H1 (cell line): ENCODE measurements at regions not wholly inside any gene's neighbourhood (a gene's known extent, or its start where the extent isn't known, plus 50 kb on each side); places are given as distances from the start of the nearest gene placed in this dataset.

Experiments used
- CTCF ChIA-PET: fragments of 300-600 bp; sonication (Branson Sonifier 250); formaldehyde crosslinking; loops from one replicate; lab custom pipeline; 2021; ENCODE audit not compliant: partially characterized antibody; lab: Charles Lee
- POLR2A ChIA-PET: fragments of 300-600 bp; sonication (Branson Sonifier 250); formaldehyde crosslinking; loops from one replicate; lab custom pipeline; 2021; ENCODE audit warnings: inconsistent platforms; ENCODE audit not compliant: partially characterized antibody; lab: Charles Lee
- DNase-seq, 2 experiments: peaks; one replicate each; pipeline versions ENCODE4 v3.0.0 to v3.0.0-alpha.2; 2010 to 2022; ENCODE audit warnings: low spot score in 2 of 2, low read depth in 1 of 2, mixed read lengths in 1 of 2
- FAIRE-seq: peaks from 2 replicates; lab custom pipeline; 2011; peaks lifted over from hg19 to GRCh38; lab: Jason Lieb, UNC
- H2AFZ ChIP-seq: 2 replicates; pipeline ENCODE4 v1.8.1; 2012; ENCODE audit warnings: low read length, inconsistent platforms
- H2AK5ac ChIP-seq: 2 replicates; pipeline ENCODE4 v1.6.1; 2013; ENCODE audit warnings: low read depth, low read length
- H2BK120ac ChIP-seq: replicated peaks from 2 replicates; pipeline ENCODE3; 2013; ENCODE audit warnings: low read depth, low read length, inconsistent platforms
- H2BK12ac ChIP-seq: 2 replicates; pipeline ENCODE4 v1.6.1; 2013; ENCODE audit warnings: low read depth, low read length
- H2BK15ac ChIP-seq: 2 replicates; pipeline ENCODE4 v1.6.1; 2013; ENCODE audit warnings: low read length
- H2BK20ac ChIP-seq: 2 replicates; pipeline ENCODE4 v1.6.1; 2013; ENCODE audit warnings: low read length
- H2BK5ac ChIP-seq: 2 replicates; pipeline ENCODE4 v1.6.1; 2013; ENCODE audit warnings: low read depth, low read length
- H3K14ac ChIP-seq: 2 replicates; pipeline ENCODE4 v1.6.1; 2013; ENCODE audit warnings: inconsistent platforms; ENCODE audit not compliant: insufficient read length
- H3K18ac ChIP-seq: 2 replicates; pipeline ENCODE4 v1.6.1; 2013; ENCODE audit warnings: low read length; ENCODE audit errors: extremely low read depth
- H3K23ac ChIP-seq: 2 replicates; pipeline ENCODE4 v1.6.1; 2013; ENCODE audit warnings: inconsistent platforms; ENCODE audit not compliant: insufficient read length
- H3K23me2 ChIP-seq: 2 replicates; pipeline ENCODE4 v1.6.1; 2013; ENCODE audit warnings: low read depth, low read length
- H3K27ac ChIP-seq: 2 replicates; pipeline ENCODE4 v1.6.1; 2011; ENCODE audit warnings: low read depth, low read length, inconsistent platforms
- H3K27me3 ChIP-seq, 4 experiments: replicated peaks in 1 of 4; 1 replicate in 1 of 4; 2 replicates in 3 of 4; pipeline versions ENCODE4 v1.6.1 to v1.8.1; 2011 to 2013; ENCODE audit warnings: low read length in 3 of 4, mild to moderate bottlenecking in 3 of 4, inconsistent platforms in 2 of 4, mixed read lengths in 2 of 4, moderate library complexity in 1 of 4; ENCODE audit not compliant: control insufficient read depth in 3 of 4, insufficient read depth in 3 of 4; ENCODE audit errors: extremely low read depth in 1 of 4
- H3K36me3 ChIP-seq, 4 experiments: 2 replicates each; pipeline versions ENCODE4 v1.6.1 to v1.8.1; 2011 to 2013; ENCODE audit warnings: mild to moderate bottlenecking in 4 of 4, low read length in 3 of 4, moderate library complexity in 2 of 4, control low read depth in 1 of 4, inconsistent platforms in 1 of 4; ENCODE audit not compliant: insufficient read depth in 4 of 4, control insufficient read depth in 2 of 4
- H3K4ac ChIP-seq: replicated peaks from 2 replicates; pipeline ENCODE3; 2013; ENCODE audit warnings: low read length, low read depth, mixed read lengths, inconsistent platforms; ENCODE audit not compliant: insufficient read length
- H3K4me1 ChIP-seq, 4 experiments: replicated peaks in 1 of 4; 1 replicate in 1 of 4; 2 replicates in 3 of 4; pipeline versions ENCODE4 v1.6.1 to v1.8.1; 2011 to 2013; ENCODE audit warnings: low read length in 3 of 4, inconsistent platforms in 2 of 4, mixed read lengths in 1 of 4; ENCODE audit not compliant: insufficient read depth in 4 of 4, control insufficient read depth in 3 of 4
- H3K4me2 ChIP-seq, 2 experiments: 2 replicates each; pipeline versions ENCODE4 v1.6.1 to v1.8.1; 2011 to 2013; ENCODE audit warnings: low read depth in 2 of 2, low read length in 2 of 2, control low read depth in 1 of 2, inconsistent platforms in 1 of 2, mild to moderate bottlenecking in 1 of 2; ENCODE audit not compliant: insufficient read depth in 1 of 2
- H3K4me3 ChIP-seq, 4 experiments: fragments of 200-600, 300-600 bp in 1 of 4; sonication (generic), shearing (Covaris generic), sonication (Bioruptor Twin) in 1 of 4; 2 replicates each; pipeline versions ENCODE4 v1.5.1 to v1.8.1; 2011 to 2016; ENCODE audit warnings: low read length in 4 of 4, low read depth in 3 of 4, control low read depth in 2 of 4, inconsistent platforms in 2 of 4, mild to moderate bottlenecking in 2 of 4, mixed read lengths in 1 of 4, moderate library complexity in 1 of 4; ENCODE audit not compliant: insufficient read depth in 2 of 4; ENCODE audit errors: extremely low read depth in 1 of 4
- H3K56ac ChIP-seq: replicated peaks from 2 replicates; pipeline ENCODE3; 2013; ENCODE audit warnings: low read depth, mild to moderate bottlenecking, mixed read lengths, low read length, inconsistent platforms; ENCODE audit not compliant: insufficient read length
- H3K79me1 ChIP-seq: 2 replicates; pipeline ENCODE4 v1.6.1; 2013; ENCODE audit warnings: low read depth, low read length, control low read depth
- H3K79me2 ChIP-seq, 2 experiments: 2 replicates each; pipeline versions ENCODE4 v1.6.1 to v1.8.1; 2012 to 2013; ENCODE audit warnings: low read length in 2 of 2, mild to moderate bottlenecking in 2 of 2, inconsistent platforms in 1 of 2; ENCODE audit not compliant: insufficient read depth in 2 of 2, control insufficient read depth in 1 of 2
- H3K9ac ChIP-seq, 4 experiments: replicated peaks in 1 of 4; 1 replicate in 1 of 4; 2 replicates in 3 of 4; pipeline versions ENCODE4 v1.6.1 to v1.8.1; 2011 to 2013; ENCODE audit warnings: low read depth in 3 of 4, low read length in 3 of 4, control low read depth in 2 of 4, mild to moderate bottlenecking in 2 of 4, moderate library complexity in 2 of 4, inconsistent platforms in 1 of 4; ENCODE audit errors: extremely low read depth in 1 of 4
- H3K9me3 ChIP-seq, 2 experiments: 2 replicates each; pipeline versions ENCODE4 v1.6.1 to v1.8.1; 2012 to 2013; ENCODE audit warnings: mild to moderate bottlenecking in 2 of 2, moderate library complexity in 2 of 2, control low read depth in 1 of 2, inconsistent platforms in 1 of 2, low read depth in 1 of 2, low read length in 1 of 2, mixed read lengths in 1 of 2; ENCODE audit not compliant: insufficient read depth in 2 of 2
- H4K20me1 ChIP-seq, 2 experiments: replicated peaks in 1 of 2; 2 replicates each; pipeline versions ENCODE3 to v1.8.1; 2011 to 2013; ENCODE audit warnings: inconsistent platforms in 2 of 2, low read length in 2 of 2, mild to moderate bottlenecking in 1 of 2; ENCODE audit not compliant: insufficient read depth in 2 of 2, control insufficient read depth in 1 of 2
- H4K5ac ChIP-seq: 2 replicates; pipeline ENCODE4 v1.6.1; 2013; ENCODE audit warnings: low read length, low read depth, mixed read lengths, inconsistent platforms; ENCODE audit not compliant: insufficient read length
- H4K8ac ChIP-seq: 2 replicates; pipeline ENCODE4 v1.8.0; 2013; ENCODE audit warnings: mild to moderate bottlenecking, moderate library complexity, low read length, inconsistent platforms; ENCODE audit not compliant: insufficient read depth; ENCODE audit errors: extremely low read depth
- H4K91ac ChIP-seq: replicated peaks from 2 replicates; pipeline ENCODE3; 2013; ENCODE audit warnings: low read length, mixed read lengths, inconsistent platforms; ENCODE audit not compliant: insufficient read length
- WGBS, 2 experiments: shearing (Covaris generic) in 1 of 2; methylation state at CpG; one replicate each; pipeline versions ENCODE4 v1.1.6 to v1.1.7; 2013 to 2015; ENCODE audit warnings: low lambda C conversion rate in 2 of 2, mixed read lengths in 2 of 2, inconsistent platforms in 1 of 2, low coverage in 1 of 2, missing lambda C conversion rate in 1 of 2; ENCODE audit not compliant: insufficient replicate concordance in 2 of 2, insufficient coverage in 1 of 2, insufficient read length in 1 of 2; ENCODE audit errors: extremely low coverage in 1 of 2, missing lambda C conversion rate in 1 of 2; 5-methylcytosine and 5-hydroxymethylcytosine counted together

GRCh38 chr1:5419501-5419900 is 572.7 kb downstream of the NPHP4 start:
- no peak overlapping the region for H3K9ac ChIP-seq
- no peak overlapping the region for H3K23ac ChIP-seq
- no peak overlapping the region for H2BK12ac ChIP-seq
- H2BK5ac ChIP-seq, result no peak overlapping the region; the same call in 1 of the 2 replicates
- peaks cover 0 to 3% (median 0%) of the 10 kb centered on the region in 4 experiments; a peak in 1 of 7 replicates for H3K27me3 ChIP-seq
- peaks cover 0 to 14% (median 9%) of the 10 kb centered on the region in 4 experiments; a peak in 6 of 7 replicates for H3K4me1 ChIP-seq
- no peak overlapping the region for H4K8ac ChIP-seq
- no peaks in the 10 kb centered on the region for H3K9me3 ChIP-seq
- POLR2A ChIA-PET, result no interaction called here
- no peak for DNase-seq
- no peak overlapping the region for H3K4ac ChIP-seq
- no peak overlapping the region for H4K5ac ChIP-seq
- H3K56ac ChIP-seq, result no peak overlapping the region
- WGBS, 2 experiments, result 89% methylated on average over 4 of the region's 4 CpGs; no CpG with 5 or more reads in 1 of the 2 experiments
- no peak overlapping the region for H2AK5ac ChIP-seq
- no peaks in the 10 kb centered on the region for H3K79me1 ChIP-seq
- no peak overlapping the region for H2BK120ac ChIP-seq
- H2BK15ac ChIP-seq, result no peak overlapping the region
- H3K79me2 ChIP-seq, result no peaks in the 10 kb centered on the region
- no peak overlapping the region for H3K14ac ChIP-seq
- no peak overlapping the region for H2AFZ ChIP-seq
- H3K18ac ChIP-seq, result no peak overlapping the region
- H2BK20ac ChIP-seq, result no peak overlapping the region
- no peaks in the 10 kb centered on the region; a peak in 1 of 8 replicates for H3K36me3 ChIP-seq
- no peak overlapping the region for H4K91ac ChIP-seq
- no peaks in the 10 kb centered on the region for H4K20me1 ChIP-seq
- no peaks in the 10 kb centered on the region; the same call in 1 of the 2 replicates for H3K23me2 ChIP-seq
- no peak overlapping the region for H3K27ac ChIP-seq
- no peak overlapping the region for H3K4me3 ChIP-seq
- FAIRE-seq, result no peak
- no peak overlapping the region for H3K4me2 ChIP-seq
- CTCF ChIA-PET, result interaction anchor here (0.6 kb wide), 1 partner anchor 470 kb away, joined by 3 read pairs; no protein-coding TSS in a partner anchor
